ENCODE measurements at regions not wholly inside any gene's neighbourhood (a gene's known extent, or its start where the extent isn't known, plus 50 kb on each side); places are given as distances from the start of the nearest gene placed in this dataset.

DNA sequence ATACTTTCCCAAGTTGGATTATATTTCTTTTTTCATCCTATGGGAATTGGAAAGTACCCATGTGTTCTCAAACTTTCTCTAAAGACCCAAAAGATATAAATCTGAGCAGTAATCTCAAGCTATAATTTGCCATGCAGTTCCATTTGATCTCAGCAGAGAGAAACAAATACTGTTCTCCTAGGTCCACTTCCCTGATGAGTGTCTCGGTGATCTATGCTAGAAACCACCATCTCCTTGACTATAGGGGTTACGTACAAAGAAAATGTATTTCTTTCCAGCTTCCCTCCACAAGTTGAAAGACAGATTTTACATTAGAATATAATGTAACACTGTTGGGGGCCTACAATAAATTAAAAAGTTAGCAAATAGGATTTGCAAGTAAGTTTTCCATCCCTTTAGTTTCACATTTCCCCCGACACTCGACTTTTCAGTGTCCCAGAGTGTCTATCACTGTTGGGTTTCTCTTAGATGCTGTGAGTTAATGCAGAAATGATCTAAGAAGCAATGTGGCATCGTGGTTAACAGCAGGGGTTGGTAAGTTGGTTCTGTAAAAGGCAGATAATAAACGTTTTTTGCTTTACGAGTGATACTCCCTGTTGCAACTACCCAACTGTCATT is 465.1 kb upstream of the CFAP20DC start:
- TF ChIP-seq POLR2AphosphoS5 (IDR thresholded peaks at IDR 0.05): no peak
- no peak for TF ChIP-seq CTCF (IDR thresholded peaks at IDR 0.05)
- TF ChIP-seq POLR2A (IDR thresholded peaks at IDR 0.05): no peak
- no peak for TF ChIP-seq EP300 (IDR thresholded peaks at IDR 0.05)
